Stimulated activated CD8-positive, alpha-beta memory T cell treated with anti-CD3 and anti-CD28 coated beads, Interleukin-4, amount 100 ng/mL, for 48 hours (primary cell): ENCODE measurements at regions not wholly inside any gene's neighbourhood (a gene's known extent, or its start where the extent isn't known, plus 50 kb on each side); places are given as distances from the start of the nearest gene placed in this dataset.
A peak's percentile ranks its signal among the peaks of the same experiment; 100 is the strongest.
"Not testable (repeated sequence)": the region's sequence is repeated elsewhere in the genome, so short reads cannot be mapped to it uniquely, and the experiment has no call there.

ENCODE experiments used
- DNase-seq: peaks from one replicate; pipeline ENCODE4 v3.0.0-alpha.2; 2020

GRCh38 chr15:24856397-24857390 lies 98.1 kb upstream of the SNRPN start:
- DNase-seq: no peak

GRCh38 chr15:24857763-24858162 lies 97.0 kb upstream of the SNRPN start:
- no peak for DNase-seq

GRCh38 chr15:24858183-24858582 lies 96.6 kb upstream of the SNRPN start:
- not testable (repeated sequence) for DNase-seq

- no peak for DNase-seq
Measured at GRCh38 chr15:24858737-24859601, 95.8 kb upstream of the SNRPN start.

- no peak for DNase-seq
Measured at GRCh38 chr15:24861014-24861690, 93.6 kb upstream of the SNRPN start.

GRCh38 chr15:24862726-24863521 lies 91.9 kb upstream of the SNRPN start:
- no peak for DNase-seq

- no peak for DNase-seq
Measured at GRCh38 chr15:24865303-24865702, 89.5 kb upstream of the SNRPN start.

- DNase-seq: no peak
Measured at GRCh38 chr15:24877174-24877573, 77.6 kb upstream of the SNRPN start.

- peak; percentile 24 for DNase-seq
Measured at GRCh38 chr15:24878153-24878552, 76.6 kb upstream of the SNRPN start.

GRCh38 chr15:24879492-24879891 lies 75.3 kb upstream of the SNRPN start:
- no peak for DNase-seq

- DNase-seq: no peak
Measured at GRCh38 chr15:24880663-24881062, 74.1 kb upstream of the SNRPN start.

GRCh38 chr15:24886538-24886937 lies 68.2 kb upstream of the SNRPN start:
- no peak for DNase-seq

- DNase-seq: no peak
Measured at GRCh38 chr15:24898715-24899272, 56.0 kb upstream of the SNRPN start.

GRCh38 chr15:24899367-24899766 lies 55.4 kb upstream of the SNRPN start:
- DNase-seq: no peak

- DNase-seq: no peak
Measured at GRCh38 chr15:24899795-24900194, 55.0 kb upstream of the SNRPN start.

- no peak for DNase-seq
Measured at GRCh38 chr15:24901409-24901808, 53.4 kb upstream of the SNRPN start.
